ENCODE measurements at regions not wholly inside any gene's neighbourhood (a gene's known extent, or its start where the extent isn't known, plus 50 kb on each side); places are given as distances from the start of the nearest gene placed in this dataset.
A peak's percentile ranks its signal among the peaks of the same experiment; 100 is the strongest.
"Not testable (repeated sequence)": the region's sequence is repeated elsewhere in the genome, so short reads cannot be mapped to it uniquely, and the experiment has no call there.

GRCh38 chr11:64428693-64429092 is 69.7 kb downstream of the RPS6KA4 start:
- no peak for DNase-seq

DNA sequence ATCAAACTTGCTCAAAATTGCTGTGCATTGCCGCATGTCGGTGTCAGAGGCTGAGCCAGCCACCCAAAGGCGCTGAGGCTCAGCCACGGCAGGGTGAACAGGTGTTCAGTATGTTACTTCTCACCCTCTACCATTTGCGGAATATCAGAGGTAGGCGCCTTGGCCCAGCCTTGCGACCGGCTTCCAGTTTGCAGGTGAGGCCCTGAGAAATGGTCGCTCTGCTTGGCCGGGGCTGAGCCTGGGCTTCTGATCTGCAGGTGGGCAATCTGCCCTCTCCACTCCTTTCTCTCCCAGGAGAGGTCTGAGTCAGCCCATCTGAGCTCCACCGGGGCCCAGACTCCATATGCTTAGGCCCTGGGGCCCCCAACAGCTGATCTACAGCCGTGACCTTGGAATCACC is 71.0 kb downstream of the RPS6KA4 start:
- DNase-seq, result no peak

GRCh38 chr11:64430645-64431044 is 71.7 kb downstream of the RPS6KA4 start:
- no peak for DNase-seq

DNA sequence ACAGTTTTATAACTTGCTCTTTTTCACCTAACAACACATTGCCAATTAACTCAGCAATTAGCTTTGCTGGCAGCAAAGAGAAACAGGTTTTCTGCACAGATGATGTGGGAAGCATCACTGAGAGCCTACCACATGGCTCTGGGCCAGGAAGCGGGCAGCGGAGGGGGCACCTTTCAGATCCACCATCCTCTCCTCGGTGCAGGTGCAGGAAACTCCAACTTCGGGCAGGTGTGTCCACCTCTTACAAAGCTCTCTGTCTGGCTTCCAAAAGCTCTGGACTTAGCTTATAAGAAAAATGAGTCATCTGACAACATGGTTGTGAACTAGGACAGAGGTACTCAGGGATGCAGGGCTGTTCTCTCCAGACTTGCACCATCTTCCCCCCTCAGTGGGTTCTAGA is 77.0 kb downstream of the RPS6KA4 start:
- DNase-seq, result no peak

DNA sequence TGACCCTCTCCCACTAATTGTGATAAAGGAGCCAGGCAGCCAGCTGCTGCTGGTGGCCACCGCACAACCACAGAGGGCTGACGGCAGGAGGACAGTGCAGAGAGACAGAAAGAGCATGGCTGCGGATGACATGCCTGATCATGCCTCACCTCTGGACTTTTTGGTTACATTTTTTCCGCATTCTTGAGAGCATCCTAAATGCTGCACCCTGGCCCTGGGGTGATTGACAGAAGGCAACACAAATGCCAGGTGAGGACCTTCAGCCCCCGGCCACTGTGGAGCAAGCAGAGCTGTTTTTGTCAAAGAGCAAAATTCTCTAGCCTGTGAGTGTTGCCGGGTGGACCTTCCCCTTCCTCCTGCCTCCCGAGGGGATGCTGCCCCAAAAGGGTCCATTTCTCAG is 78.5 kb downstream of the RPS6KA4 start:
- no peak for DNase-seq

- no peak for DNase-seq
Observed at GRCh38 chr11:64438986-64439771, 80.2 kb downstream of the RPS6KA4 start.

GRCh38 chr11:64439772-64440491 is 81.0 kb downstream of the RPS6KA4 start:
- DNase-seq, result not testable (repeated sequence)

- DNase-seq, result no peak
Observed at GRCh38 chr11:64441127-64441526, 82.2 kb downstream of the RPS6KA4 start.

DNA sequence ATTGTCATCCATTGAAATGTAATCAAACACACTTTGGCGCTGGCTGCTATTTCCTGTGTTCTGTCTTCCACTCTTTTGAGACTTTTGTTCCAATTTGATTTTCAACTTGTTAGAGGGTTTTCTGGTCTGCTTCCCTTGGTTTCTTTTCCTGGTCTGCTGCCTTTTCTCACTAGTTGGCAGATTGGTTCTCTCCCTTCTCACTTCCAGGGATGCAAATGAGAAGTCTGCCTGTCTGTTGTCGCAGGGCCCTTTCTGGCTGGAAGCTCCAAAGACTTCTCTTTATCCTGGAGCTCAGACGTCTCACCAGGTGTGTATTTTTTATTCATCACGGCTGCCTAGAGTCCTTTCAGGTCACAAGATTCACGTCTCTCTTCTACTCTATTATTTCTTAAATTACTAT is 84.0 kb downstream of the RPS6KA4 start:
- no peak for DNase-seq

DNA sequence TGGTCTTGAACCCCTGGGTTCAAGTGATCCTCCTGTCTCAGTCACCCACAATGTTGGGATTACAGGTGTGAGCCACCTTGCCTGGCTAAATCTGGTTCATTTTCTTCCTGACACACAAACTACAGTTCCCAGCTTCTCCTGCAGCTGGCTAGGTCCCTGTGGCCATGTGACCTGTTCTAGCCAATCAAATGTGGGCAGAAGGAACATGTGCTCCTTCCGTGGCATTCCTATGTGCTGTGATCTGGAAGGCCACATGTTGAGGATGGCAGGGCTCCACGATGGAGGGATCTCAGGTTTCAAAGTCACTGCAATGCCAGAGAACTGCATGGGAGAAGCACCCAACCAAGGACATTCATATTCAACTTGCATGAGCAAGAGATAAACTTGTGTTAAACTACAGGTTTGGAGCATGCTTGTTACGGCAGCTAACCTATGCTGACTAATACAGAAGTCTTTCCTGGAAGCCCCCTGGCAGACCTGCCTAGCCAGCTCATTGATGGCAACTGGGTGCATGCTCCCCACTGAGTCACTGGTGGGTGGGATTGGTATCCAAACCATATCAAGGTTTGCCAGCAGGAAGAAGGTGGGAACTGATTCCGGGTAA is 86.0 kb downstream of the RPS6KA4 start:
- no peak for DNase-seq

DNA sequence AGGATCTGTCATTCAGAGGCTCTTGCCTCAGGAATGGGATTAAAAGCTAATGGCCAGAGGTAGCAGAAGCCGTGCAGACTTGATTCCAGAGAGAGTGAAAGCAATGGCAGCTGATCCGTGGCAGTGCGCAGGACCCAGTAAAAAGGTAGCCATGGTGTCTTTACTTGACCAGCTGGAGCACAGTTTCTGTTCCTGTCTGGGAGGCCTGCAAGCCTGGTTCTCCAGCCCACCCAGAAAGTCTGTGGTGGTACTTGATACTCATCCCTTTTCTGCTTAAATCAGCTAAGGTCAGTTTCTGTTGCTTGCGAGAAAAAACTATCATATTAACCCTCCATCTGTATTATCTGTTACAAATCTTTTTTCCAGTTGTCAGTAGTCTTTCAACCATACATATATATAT is 86.7 kb downstream of the RPS6KA4 start:
- no peak for DNase-seq

GRCh38 chr11:64447831-64448598 is 89.1 kb downstream of the RPS6KA4 start:
- peak; percentile 72 for DNase-seq

DNA sequence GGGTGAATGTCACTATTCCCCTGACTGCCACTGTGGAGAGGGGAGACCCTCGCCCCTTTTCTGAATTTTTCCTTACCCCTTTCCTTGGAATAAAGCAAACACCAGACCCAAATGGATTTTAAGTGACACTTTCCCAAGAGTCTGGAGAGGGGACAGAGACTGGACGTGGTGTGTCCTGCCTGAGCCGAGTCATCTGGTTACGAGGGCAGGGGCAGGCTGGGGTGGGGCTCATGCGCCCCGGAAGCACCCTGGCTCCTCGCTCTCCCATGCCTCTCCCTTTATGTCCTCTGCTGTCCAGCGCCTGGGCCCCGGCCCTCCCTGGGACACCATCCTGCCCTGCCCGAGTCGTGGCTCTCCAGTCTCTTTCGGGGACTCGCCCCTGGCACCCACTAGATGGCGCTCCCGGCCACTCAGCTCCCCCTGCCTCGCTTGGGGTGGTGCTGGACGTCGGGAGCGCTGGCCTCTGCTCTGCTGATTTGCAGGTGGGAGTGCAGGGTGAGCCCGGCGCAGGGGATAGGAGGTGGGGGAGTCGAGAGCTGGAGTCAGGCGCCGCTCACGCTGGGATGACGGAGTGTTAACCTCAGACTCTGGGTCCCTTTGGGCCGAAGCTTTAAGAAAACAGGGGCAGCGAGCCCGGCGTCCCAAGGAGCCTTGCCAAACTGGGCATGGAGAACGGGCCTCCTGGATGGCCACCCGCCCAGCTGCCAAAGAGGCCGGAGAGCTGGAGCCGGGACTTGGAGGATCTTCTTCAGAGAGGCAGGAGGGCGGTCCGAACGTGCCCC is 89.8 kb downstream of the RPS6KA4 start:
- peak; percentile 82 for DNase-seq

GRCh38 chr11:64449381-64450167 is 90.6 kb downstream of the RPS6KA4 start:
- DNase-seq, result peak; percentile 84

DNA sequence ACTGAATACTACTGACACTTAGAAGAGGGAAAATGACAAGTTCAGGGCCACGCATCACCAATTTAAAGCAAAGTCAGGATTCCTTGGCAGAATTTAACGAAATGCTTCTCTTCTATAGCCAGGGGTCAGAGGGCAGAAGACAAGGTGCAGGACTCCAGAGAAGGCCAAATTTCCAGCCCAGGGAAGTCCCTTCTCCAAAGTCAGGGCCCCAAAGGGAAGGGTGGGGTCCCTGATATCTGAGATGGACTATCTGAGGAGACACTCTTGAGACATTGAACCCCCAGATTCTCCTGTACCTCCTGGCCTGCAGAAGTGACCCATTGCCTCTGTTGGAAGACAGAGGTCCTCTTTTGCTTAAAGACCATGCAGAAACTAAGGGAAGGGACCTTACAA is 91.2 kb downstream of the RPS6KA4 start:
- DNase-seq, result no peak

- no peak for DNase-seq
Observed at GRCh38 chr11:64451856-64452255, 92.9 kb downstream of the RPS6KA4 start.

DNA sequence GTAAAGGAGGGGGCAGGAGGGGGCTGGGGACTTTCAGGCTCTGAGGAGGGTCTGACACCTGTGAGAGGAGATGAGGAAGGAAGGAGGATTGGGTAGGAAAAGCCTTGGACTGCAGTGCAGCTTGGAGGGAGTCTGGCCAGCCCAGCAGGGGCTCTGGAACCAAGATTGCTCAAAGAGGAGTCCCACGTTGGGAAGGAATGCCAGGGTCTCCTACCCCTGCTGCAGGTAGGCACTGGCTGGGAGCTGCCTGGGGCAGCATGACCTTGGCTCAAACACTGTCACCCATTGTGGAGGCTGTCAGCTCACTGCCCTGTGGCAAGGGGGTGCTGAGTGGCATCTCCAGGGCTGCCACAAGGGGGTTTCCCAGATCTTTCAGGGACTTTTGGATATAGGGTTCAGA is 94.5 kb downstream of the RPS6KA4 start:
- DNase-seq, result no peak

DNA sequence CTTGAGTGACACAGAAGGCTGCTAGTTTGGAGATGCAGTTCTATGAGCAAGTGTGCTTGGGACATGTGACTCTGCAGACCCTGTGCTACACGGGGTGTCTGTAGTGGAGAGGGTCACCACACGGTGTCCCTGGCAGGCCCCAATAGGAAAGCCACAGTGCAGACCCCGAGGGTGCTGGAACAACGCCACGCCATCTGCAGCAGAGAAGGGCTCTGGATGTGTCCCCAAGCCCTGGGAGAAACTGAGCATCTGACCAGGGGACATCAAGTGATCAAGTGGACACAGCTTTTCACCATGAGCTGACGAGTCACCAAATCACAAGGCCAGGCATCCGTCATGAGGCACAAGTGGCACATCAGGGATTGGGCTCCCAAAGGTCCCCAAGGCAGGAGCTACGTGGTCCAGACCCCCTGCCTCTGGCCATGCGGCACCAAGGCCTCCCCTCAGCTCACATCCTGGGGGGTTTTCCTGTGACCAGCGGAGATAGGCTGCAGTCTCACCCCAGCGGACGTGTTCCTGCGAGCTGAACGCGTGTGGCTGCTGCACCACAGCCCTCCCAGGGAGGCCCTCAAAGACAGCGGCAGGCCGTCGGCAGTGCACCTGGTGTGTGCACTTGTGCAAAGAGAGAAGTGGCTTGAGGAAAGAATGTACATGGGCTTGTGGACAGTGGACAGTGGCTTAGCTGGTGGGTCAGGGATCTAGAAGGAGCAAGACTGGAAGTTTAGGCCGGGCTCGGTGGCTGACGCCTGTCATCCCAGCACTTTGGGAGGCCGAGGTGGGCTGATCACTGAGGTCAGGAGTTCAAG is 96.7 kb downstream of the RPS6KA4 start:
- DNase-seq, result no peak

GRCh38 chr11:64456509-64457320 is 97.8 kb downstream of the RPS6KA4 start:
- no peak for DNase-seq

Data from NCI-H69 (cell line).